ENCODE measurements at regions not wholly inside any gene's neighbourhood (a gene's known extent, or its start where the extent isn't known, plus 50 kb on each side); places are given as distances from the start of the nearest gene placed in this dataset.

DNA sequence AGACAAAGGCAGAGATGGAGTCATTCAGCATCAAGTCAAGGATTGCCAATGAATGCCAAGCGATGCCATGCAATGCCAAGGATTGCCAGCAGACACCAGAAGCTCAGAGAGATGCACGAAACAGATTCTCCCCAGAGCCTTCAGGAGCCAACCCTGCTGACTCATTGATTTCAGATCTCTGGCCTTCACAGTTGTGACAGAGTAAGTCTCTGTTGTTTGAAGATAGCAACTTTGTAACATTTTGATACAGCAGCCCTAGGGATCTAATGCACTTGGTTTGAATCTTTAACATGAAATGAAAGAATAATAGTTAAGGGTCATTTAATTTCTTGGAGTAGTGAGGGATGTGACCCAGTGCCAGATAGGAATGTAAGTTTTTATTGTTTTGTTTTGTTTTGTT, 287.4 kb upstream of the RUNX1 start:
- Mint-ChIP-seq H3K27ac (peak overlapping the region; percentile 77), H3K9me3 (peaks cover 5% of the 10 kb centered on the region), H3K27me3 (ENCODE audit: low read depth) (no peaks in the 10 kb centered on the region), H3K4me1 (ENCODE audit: low read depth) (peaks cover 31% of the 10 kb centered on the region), H3K4me3 (no peak overlapping the region), H3K36me3 (ENCODE audit: low read depth) (no peaks in the 10 kb centered on the region)
- CTCF ChIA-PET: interaction anchor here (0.6 to 1.5 kb wide), 3 partner anchors 13 to 64 kb away, joined by 3 read pairs; no protein-coding TSS in a partner anchor
- intact Hi-C loops (cut with micrococcal nuclease): no loop called here
- peak; percentile 39 for DNase-seq

DNA sequence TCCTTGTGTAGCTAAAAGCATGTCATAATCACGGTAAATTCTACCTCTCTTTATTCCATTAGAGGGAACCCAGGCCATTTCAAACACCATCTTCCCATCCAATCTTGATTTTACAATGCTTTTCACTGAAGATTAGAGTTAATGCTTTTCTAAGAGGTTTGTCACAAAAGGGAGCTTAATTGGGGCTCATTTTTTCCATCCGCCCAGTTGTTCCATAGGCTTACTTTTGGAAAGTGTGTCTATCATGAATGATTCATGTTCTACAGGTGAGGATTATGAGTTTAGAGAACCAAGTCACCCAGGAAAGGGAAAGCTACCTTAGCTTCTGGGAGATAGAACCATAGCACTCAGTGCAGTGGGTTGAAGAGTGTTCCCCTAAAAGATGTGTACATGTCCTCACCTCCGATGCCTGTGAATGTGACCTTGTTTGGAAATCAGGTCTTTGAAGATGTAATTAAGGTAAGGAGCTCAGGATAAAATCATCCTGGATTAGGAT, 286.9 kb upstream of the RUNX1 start:
- DNase-seq: peak; percentile 30
- peaks cover 9% of the 10 kb centered on the region for H3K9me3 Mint-ChIP-seq
- CTCF ChIA-PET: interaction anchor here (0.6 to 1.5 kb wide), 5 partner anchors 15 to 236 kb away, joined by 3 to 4 read pairs (median 3); no protein-coding TSS in a partner anchor

GRCh38 chr21:35333831-35334618, 284.9 kb upstream of the RUNX1 start:
- intact Hi-C loops (cut with micrococcal nuclease): no loop called here
- peaks cover 2% of the 10 kb centered on the region for H3K36me3 Mint-ChIP-seq (ENCODE audit: low read depth)
- no peak overlapping the region for H3K4me3 Mint-ChIP-seq
- H3K4me1 Mint-ChIP-seq (ENCODE audit: low read depth): peaks cover 25% of the 10 kb centered on the region
- H3K27me3 Mint-ChIP-seq (ENCODE audit: low read depth): no peaks in the 10 kb centered on the region
- H3K27ac Mint-ChIP-seq: no peak overlapping the region
- CTCF ChIA-PET: interaction anchor here (0.7 to 1.2 kb wide), 2 partner anchors 24 to 461 kb away, joined by 3 read pairs; no protein-coding TSS in a partner anchor
- DNase-seq: no peak
- peaks cover 7% of the 10 kb centered on the region for H3K9me3 Mint-ChIP-seq

More for the DNA sequence above, 286.9 kb upstream of the RUNX1 start:
- peak overlapping the region; percentile 73 for H3K27ac Mint-ChIP-seq
- intact Hi-C loops (cut with micrococcal nuclease): no loop called here
- H3K27me3 Mint-ChIP-seq (ENCODE audit: low read depth): no peaks in the 10 kb centered on the region
- no peak overlapping the region for H3K4me3 Mint-ChIP-seq
- H3K4me1 Mint-ChIP-seq (ENCODE audit: low read depth): peaks cover 32% of the 10 kb centered on the region
- peaks cover 2% of the 10 kb centered on the region for H3K36me3 Mint-ChIP-seq (ENCODE audit: low read depth)

- H3K27me3 Mint-ChIP-seq (ENCODE audit: low read depth): no peaks in the 10 kb centered on the region
- H3K4me1 Mint-ChIP-seq (ENCODE audit: low read depth): peaks cover 25% of the 10 kb centered on the region
- no peak overlapping the region for H3K27ac Mint-ChIP-seq
- H3K4me3 Mint-ChIP-seq: no peak overlapping the region
- H3K9me3 Mint-ChIP-seq: peaks cover 5% of the 10 kb centered on the region
- intact Hi-C loops (cut with micrococcal nuclease): no loop called here
- CTCF ChIA-PET: no interaction called here
- H3K36me3 Mint-ChIP-seq (ENCODE audit: low read depth): peaks cover 2% of the 10 kb centered on the region
- DNase-seq: peak; percentile 27
Observed at GRCh38 chr21:35332841-35333426, 283.8 kb upstream of the RUNX1 start.

GRCh38 chr21:35329940-35330660, 281.0 kb upstream of the RUNX1 start:
- Mint-ChIP-seq H3K27ac (no peak overlapping the region), H3K27me3 (ENCODE audit: low read depth) (no peaks in the 10 kb centered on the region), H3K36me3 (ENCODE audit: low read depth) (peaks cover 2% of the 10 kb centered on the region), H3K4me3 (no peak overlapping the region), H3K4me1 (ENCODE audit: low read depth) (peaks cover 16% of the 10 kb centered on the region), H3K9me3 (peaks cover 5% of the 10 kb centered on the region)
- no peak for DNase-seq
- intact Hi-C loops (cut with micrococcal nuclease): no loop called here
- CTCF ChIA-PET: no interaction called here

GRCh38 chr21:35328856-35329455, 279.9 kb upstream of the RUNX1 start:
- Mint-ChIP-seq H3K4me1 (ENCODE audit: low read depth) (peaks cover 14% of the 10 kb centered on the region), H3K36me3 (ENCODE audit: low read depth) (peaks cover 2% of the 10 kb centered on the region), H3K4me3 (no peak overlapping the region), H3K27me3 (ENCODE audit: low read depth) (no peaks in the 10 kb centered on the region), H3K9me3 (peaks cover 5% of the 10 kb centered on the region), H3K27ac (no peak overlapping the region)
- DNase-seq: no peak
- intact Hi-C loops (cut with micrococcal nuclease): no loop called here
- CTCF ChIA-PET: no interaction called here

- Mint-ChIP-seq H3K27ac (no peak overlapping the region), H3K4me3 (no peak overlapping the region), H3K27me3 (ENCODE audit: low read depth) (no peaks in the 10 kb centered on the region), H3K9me3 (peaks cover 3% of the 10 kb centered on the region), H3K4me1 (ENCODE audit: low read depth) (peaks cover 11% of the 10 kb centered on the region), H3K36me3 (ENCODE audit: low read depth) (peaks cover 2% of the 10 kb centered on the region)
- CTCF ChIA-PET: no interaction called here
- no peak for DNase-seq
- intact Hi-C loops (cut with micrococcal nuclease): no loop called here
Observed at GRCh38 chr21:35326677-35327076, 277.6 kb upstream of the RUNX1 start.

- no peaks in the 10 kb centered on the region for H3K9me3 Mint-ChIP-seq
- CTCF ChIA-PET: no interaction called here
Observed at GRCh38 chr21:35325953-35326352, 276.9 kb upstream of the RUNX1 start.

GRCh38 chr21:35324372-35325220, 275.5 kb upstream of the RUNX1 start:
- H3K36me3 Mint-ChIP-seq (ENCODE audit: low read depth): no peaks in the 10 kb centered on the region
- no peak overlapping the region for H3K27ac Mint-ChIP-seq
- no peaks in the 10 kb centered on the region for H3K27me3 Mint-ChIP-seq (ENCODE audit: low read depth)
- CTCF ChIA-PET: no interaction called here
- H3K9me3 Mint-ChIP-seq: no peaks in the 10 kb centered on the region
- H3K4me3 Mint-ChIP-seq: no peak overlapping the region
- intact Hi-C loops (cut with micrococcal nuclease): no loop called here
- DNase-seq: no peak
- peaks cover 7% of the 10 kb centered on the region for H3K4me1 Mint-ChIP-seq (ENCODE audit: low read depth)

More at GRCh38 chr21:35325953-35326352, 276.9 kb upstream of the RUNX1 start:
- DNase-seq: no peak
- intact Hi-C loops (cut with micrococcal nuclease): no loop called here
- peaks cover 7% of the 10 kb centered on the region for H3K4me1 Mint-ChIP-seq (ENCODE audit: low read depth)
- H3K27ac Mint-ChIP-seq: no peak overlapping the region
- no peaks in the 10 kb centered on the region for H3K27me3 Mint-ChIP-seq (ENCODE audit: low read depth)
- H3K4me3 Mint-ChIP-seq: no peak overlapping the region
- no peaks in the 10 kb centered on the region for H3K36me3 Mint-ChIP-seq (ENCODE audit: low read depth)

GRCh38 chr21:35323947-35324346, 274.8 kb upstream of the RUNX1 start:
- intact Hi-C loops (cut with micrococcal nuclease): no loop called here

GRCh38 chr21:35321322-35322200, 272.5 kb upstream of the RUNX1 start:
- Mint-ChIP-seq H3K36me3 (ENCODE audit: low read depth) (no peaks in the 10 kb centered on the region), H3K4me3 (no peak overlapping the region), H3K4me1 (ENCODE audit: low read depth) (peaks cover 7% of the 10 kb centered on the region), H3K9me3 (no peaks in the 10 kb centered on the region), H3K27me3 (ENCODE audit: low read depth) (no peaks in the 10 kb centered on the region), H3K27ac (no peak overlapping the region)
- intact Hi-C loops (cut with micrococcal nuclease): no loop called here
- no peak for DNase-seq
- CTCF ChIA-PET: interaction anchor here (0.7 kb wide), 1 partner anchor 658 kb away, joined by 3 read pairs; no protein-coding TSS in a partner anchor

More at GRCh38 chr21:35323947-35324346, 274.8 kb upstream of the RUNX1 start:
- Mint-ChIP-seq H3K36me3 (ENCODE audit: low read depth) (no peaks in the 10 kb centered on the region), H3K4me1 (ENCODE audit: low read depth) (peaks cover 7% of the 10 kb centered on the region), H3K9me3 (no peaks in the 10 kb centered on the region), H3K4me3 (no peak overlapping the region), H3K27me3 (ENCODE audit: low read depth) (no peaks in the 10 kb centered on the region), H3K27ac (no peak overlapping the region)
- no peak for DNase-seq
- CTCF ChIA-PET: no interaction called here
